MM.1S (cell line): ENCODE measurements at regions not wholly inside any gene's neighbourhood (a gene's known extent, or its start where the extent isn't known, plus 50 kb on each side); places are given as distances from the start of the nearest gene placed in this dataset.

Experiments used
- DNase-seq: peaks from one replicate; pipeline ENCODE4 v3.0.0-alpha.2; 2015
- H2AFZ ChIP-seq: fragments of 300-600 bp; sonication (generic); 2 replicates; pipeline ENCODE4 v1.6.0; 2016; ENCODE audit warnings: antibody characterized with exemption, low read length
- H3F3A ChIP-seq: fragments of 300-600 bp; sonication (generic); 2 replicates; pipeline ENCODE4 v1.6.1; 2016; ENCODE audit warnings: mild to moderate bottlenecking, antibody characterized with exemption, low read length, moderate library complexity, mixed read lengths; ENCODE audit not compliant: insufficient read depth
- H3K27ac ChIP-seq: fragments of 300-600 bp; sonication (generic); 2 replicates; pipeline ENCODE4 v1.5.1; 2016; ENCODE audit warnings: mild to moderate bottlenecking, low read length
- H3K27me3 ChIP-seq: fragments of 300-600 bp; sonication (generic); replicated peaks from 2 replicates; pipeline ENCODE4 v1.6.0; 2016; ENCODE audit warnings: low read length; ENCODE audit not compliant: insufficient read depth
- H3K36me3 ChIP-seq: fragments of 300-600 bp; sonication (generic); replicated peaks from 2 replicates; pipeline ENCODE4 v1.6.1; 2016; ENCODE audit warnings: mild to moderate bottlenecking, low read length, mixed read lengths; ENCODE audit not compliant: insufficient read depth
- H3K4me1 ChIP-seq: fragments of 300-600 bp; sonication (generic); 2 replicates; pipeline ENCODE4 v1.6.1; 2016; ENCODE audit warnings: low read length, mixed read lengths
- H3K4me2 ChIP-seq: fragments of 300-600 bp; sonication (generic); 2 replicates; pipeline ENCODE4 v1.6.0; 2016; ENCODE audit warnings: low read depth, low read length
- H3K4me3 ChIP-seq: fragments of 300-600 bp; sonication (generic); 2 replicates; pipeline ENCODE4 v1.5.1; 2016; ENCODE audit warnings: low read length, mixed read lengths
- H3K79me2 ChIP-seq: fragments of 300-600 bp; sonication (generic); 2 replicates; pipeline ENCODE4 v1.6.1; 2016; ENCODE audit warnings: mixed run types, low read length, mixed read lengths
- H3K9ac ChIP-seq: fragments of 300-600 bp; sonication (generic); 2 replicates; pipeline ENCODE4 v1.6.1; 2016; ENCODE audit warnings: low read length, mixed read lengths
- H3K9me2 ChIP-seq: fragments of 300-600 bp; sonication (generic); replicated peaks from 2 replicates; pipeline ENCODE4 v1.6.1; 2016; ENCODE audit warnings: mild to moderate bottlenecking, low read length, mixed read lengths; ENCODE audit not compliant: insufficient read depth
- H3K9me3 ChIP-seq: fragments of 300-600 bp; sonication (generic); replicated peaks from 2 replicates; pipeline ENCODE4 v1.6.1; 2016; ENCODE audit warnings: mild to moderate bottlenecking, low read length, mixed read lengths; ENCODE audit not compliant: insufficient read depth
- H4K20me1 ChIP-seq: fragments of 300-600 bp; sonication (generic); 2 replicates; pipeline ENCODE4 v1.6.1; 2016; ENCODE audit warnings: mild to moderate bottlenecking, low read length, moderate library complexity, mixed read lengths; ENCODE audit not compliant: insufficient read depth
- EZH2 ChIP-seq: fragments of 300-600 bp; sonication (generic); optimal IDR thresholded peaks from 2 replicates; pipeline ENCODE3; 2017; ENCODE audit warnings: low read depth, mild to moderate bottlenecking, antibody characterized with exemption, low read length, mixed read lengths
- EZH2phosphoT487 ChIP-seq: fragments of 300-600 bp; sonication (generic); IDR thresholded peaks from 2 replicates; pipeline ENCODE4 v1.6.1; 2018; ENCODE audit warnings: antibody characterized with exemption, low read length
- TF ChIP-seq, protein P1 (sequence below): fragments of 300-600 bp; sonication (generic); IDR thresholded peaks from 2 replicates; pipeline ENCODE4 v1.5.1; 2016; ENCODE audit warnings: antibody characterized with exemption, low read length, mixed read lengths

DNA sequence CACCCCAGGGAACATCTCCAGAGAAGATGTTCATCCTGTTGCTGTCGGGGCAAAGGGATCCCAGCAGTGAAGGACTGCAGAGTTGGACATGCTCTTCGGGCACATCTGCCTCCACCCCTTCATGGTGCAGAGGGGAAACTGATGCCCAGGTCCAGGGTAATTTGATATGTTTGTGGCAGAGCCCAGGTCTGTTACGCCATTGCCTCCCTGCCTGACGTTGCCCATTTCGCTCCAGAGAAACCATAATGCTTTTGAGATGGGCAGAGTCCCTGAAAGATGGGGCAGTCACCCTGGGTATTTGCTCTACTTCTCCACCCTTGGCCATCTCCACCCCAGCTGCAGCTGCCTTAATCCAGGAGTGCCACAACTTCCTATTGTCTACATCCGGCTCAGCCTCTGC lies 290.4 kb upstream of the POU3F1 start:
- Histone ChIP-seq H2AFZ (no peak overlapping the region), H3K9ac (no peak overlapping the region), H3K4me3 (no peak overlapping the region), H3K9me2 (no peaks in the 10 kb centered on the region), H3K27me3 (no peaks in the 10 kb centered on the region), H3K4me1 (no peaks in the 10 kb centered on the region), H3K36me3 (no peaks in the 10 kb centered on the region), H4K20me1 (no peaks in the 10 kb centered on the region), H3K79me2 (no peaks in the 10 kb centered on the region), H3K4me2 (no peak overlapping the region), H3K27ac (no peak overlapping the region), H3F3A (no peaks in the 10 kb centered on the region), H3K9me3 (no peaks in the 10 kb centered on the region)
- DNase-seq, result no peak
- TF ChIP-seq, protein P1, sequence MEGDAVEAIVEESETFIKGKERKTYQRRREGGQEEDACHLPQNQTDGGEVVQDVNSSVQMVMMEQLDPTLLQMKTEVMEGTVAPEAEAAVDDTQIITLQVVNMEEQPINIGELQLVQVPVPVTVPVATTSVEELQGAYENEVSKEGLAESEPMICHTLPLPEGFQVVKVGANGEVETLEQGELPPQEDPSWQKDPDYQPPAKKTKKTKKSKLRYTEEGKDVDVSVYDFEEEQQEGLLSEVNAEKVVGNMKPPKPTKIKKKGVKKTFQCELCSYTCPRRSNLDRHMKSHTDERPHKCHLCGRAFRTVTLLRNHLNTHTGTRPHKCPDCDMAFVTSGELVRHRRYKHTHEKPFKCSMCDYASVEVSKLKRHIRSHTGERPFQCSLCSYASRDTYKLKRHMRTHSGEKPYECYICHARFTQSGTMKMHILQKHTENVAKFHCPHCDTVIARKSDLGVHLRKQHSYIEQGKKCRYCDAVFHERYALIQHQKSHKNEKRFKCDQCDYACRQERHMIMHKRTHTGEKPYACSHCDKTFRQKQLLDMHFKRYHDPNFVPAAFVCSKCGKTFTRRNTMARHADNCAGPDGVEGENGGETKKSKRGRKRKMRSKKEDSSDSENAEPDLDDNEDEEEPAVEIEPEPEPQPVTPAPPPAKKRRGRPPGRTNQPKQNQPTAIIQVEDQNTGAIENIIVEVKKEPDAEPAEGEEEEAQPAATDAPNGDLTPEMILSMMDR, result no peak
- TF ChIP-seq EZH2 (no peak), EZH2phosphoT487 (no peak)

DNA sequence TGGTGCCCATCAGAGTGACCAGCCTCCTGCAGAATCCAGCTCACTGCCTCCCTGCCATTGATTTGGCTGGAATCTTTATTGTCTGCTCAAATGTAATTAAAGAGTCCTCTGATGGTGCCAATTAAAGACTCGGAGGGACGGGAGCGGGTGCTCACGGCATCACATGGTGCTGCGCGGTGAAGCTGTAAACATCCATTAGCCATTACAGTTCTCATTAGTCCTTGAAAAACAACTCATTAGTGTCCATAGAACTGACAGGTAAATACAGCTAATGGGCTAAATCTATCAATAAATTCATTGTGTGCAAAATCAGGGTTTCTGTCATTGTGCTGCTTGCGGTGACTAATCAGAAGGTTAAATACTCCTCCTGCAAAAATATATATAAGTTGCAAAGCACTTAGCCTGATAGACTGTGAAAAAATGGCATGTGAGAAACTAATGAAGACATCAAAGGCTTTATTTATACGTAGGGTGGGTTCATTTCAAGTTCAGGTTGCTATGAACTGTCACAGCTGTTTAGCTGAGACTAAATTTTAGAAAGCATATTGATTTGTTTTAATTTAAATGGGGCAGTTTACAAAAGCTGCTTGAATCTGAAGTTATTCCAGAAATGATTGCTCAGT lies 289.8 kb upstream of the POU3F1 start:
- no peaks in the 10 kb centered on the region for H3K4me1 ChIP-seq
- no peaks in the 10 kb centered on the region for H3K79me2 ChIP-seq
- no peak overlapping the region for H3K27ac ChIP-seq
- no peak for TF ChIP-seq EZH2
- H3K9me3 ChIP-seq, result no peaks in the 10 kb centered on the region
- no peaks in the 10 kb centered on the region for H3K36me3 ChIP-seq
- DNase-seq, result no peak
- H3K9ac ChIP-seq, result no peak overlapping the region
- no peak overlapping the region for H3K4me2 ChIP-seq
- H4K20me1 ChIP-seq, result no peaks in the 10 kb centered on the region
- no peaks in the 10 kb centered on the region for H3K27me3 ChIP-seq
- H3F3A ChIP-seq, result no peaks in the 10 kb centered on the region
- no peak overlapping the region for H2AFZ ChIP-seq
- no peak overlapping the region for H3K4me3 ChIP-seq
- H3K9me2 ChIP-seq, result no peaks in the 10 kb centered on the region

DNA sequence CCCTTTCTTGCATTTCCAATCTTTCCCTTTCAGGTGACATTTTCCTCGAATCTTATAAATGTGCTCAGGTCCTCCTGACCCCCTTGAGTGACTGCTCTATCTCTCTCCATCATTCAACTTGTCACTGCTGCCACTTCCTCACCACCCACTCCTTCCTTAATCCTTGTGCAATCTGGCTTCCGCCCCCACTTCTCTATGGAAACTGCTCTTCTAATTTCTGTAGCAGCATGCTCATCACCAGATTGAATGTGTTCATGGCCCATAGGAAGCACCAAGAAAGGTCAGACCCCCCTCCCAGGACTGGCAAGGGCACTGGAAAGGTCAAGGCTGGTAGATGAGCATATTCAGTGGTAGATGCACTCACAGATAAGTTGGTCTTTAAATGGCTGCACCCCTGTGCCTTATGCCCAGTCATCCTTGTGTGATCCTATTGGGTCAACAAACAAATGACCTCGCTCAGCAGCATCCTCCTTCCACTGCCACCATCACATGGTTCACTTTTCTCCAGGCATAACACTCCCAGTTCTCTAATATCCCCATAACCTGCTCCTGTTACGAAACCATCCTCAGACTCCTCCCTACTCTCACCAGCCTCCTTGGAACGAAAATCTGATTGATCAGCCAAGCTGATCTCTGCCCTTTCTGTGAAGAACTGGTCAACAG lies 288.5 kb upstream of the POU3F1 start:
- Histone ChIP-seq H3F3A (no peaks in the 10 kb centered on the region), H3K9me2 (no peaks in the 10 kb centered on the region), H3K4me2 (no peak overlapping the region), H3K9ac (no peak overlapping the region), H4K20me1 (no peaks in the 10 kb centered on the region), H3K36me3 (no peaks in the 10 kb centered on the region), H3K4me1 (no peaks in the 10 kb centered on the region), H3K27ac (no peak overlapping the region), H3K9me3 (no peaks in the 10 kb centered on the region), H3K79me2 (no peaks in the 10 kb centered on the region), H3K4me3 (no peak overlapping the region), H3K27me3 (no peaks in the 10 kb centered on the region), H2AFZ (no peak overlapping the region)
- DNase-seq, result no peak
- no peak for TF ChIP-seq EZH2phosphoT487
- TF ChIP-seq EZH2, result no peak
- TF ChIP-seq, protein P1, result no peak

DNA sequence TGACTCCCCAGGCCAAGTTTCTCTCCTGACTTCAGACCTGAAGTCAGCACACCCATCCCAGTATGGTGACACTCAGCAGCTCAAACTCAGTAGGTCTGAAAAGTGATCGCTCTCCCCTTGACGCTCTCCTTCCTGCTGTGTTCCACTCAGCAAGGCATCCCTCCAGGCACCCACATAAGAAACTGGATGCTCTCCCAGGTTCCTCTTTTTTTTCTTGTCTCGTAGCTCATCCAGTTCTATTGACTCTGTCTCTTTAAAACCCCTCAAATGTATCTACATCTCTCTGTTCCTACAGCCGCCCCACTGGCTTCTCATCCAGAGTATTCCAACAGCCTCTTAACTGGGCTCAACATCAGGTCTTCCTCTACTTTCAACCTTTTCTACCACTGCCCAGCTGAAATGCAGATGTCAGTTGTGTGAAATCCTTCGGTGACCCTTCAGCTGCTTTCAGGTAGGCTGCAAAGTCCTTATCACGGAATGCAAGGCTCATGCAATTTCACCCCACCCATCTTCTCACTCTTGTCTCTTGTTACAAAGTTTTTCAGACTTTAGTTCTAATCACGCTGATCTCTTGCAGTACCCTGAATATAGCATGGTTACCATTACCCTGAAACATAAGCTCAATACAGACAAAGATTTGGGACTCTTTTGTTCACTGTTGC lies 286.2 kb upstream of the POU3F1 start:
- no peaks in the 10 kb centered on the region for H3K9me3 ChIP-seq
- H3F3A ChIP-seq, result no peaks in the 10 kb centered on the region
- no peak overlapping the region for H3K4me2 ChIP-seq
- H3K9ac ChIP-seq, result no peak overlapping the region
- no peaks in the 10 kb centered on the region for H3K79me2 ChIP-seq
- no peaks in the 10 kb centered on the region for H3K9me2 ChIP-seq
- H4K20me1 ChIP-seq, result no peaks in the 10 kb centered on the region
- H3K4me1 ChIP-seq, result no peaks in the 10 kb centered on the region
- no peak overlapping the region for H3K4me3 ChIP-seq
- DNase-seq, result no peak
- no peak overlapping the region for H3K27ac ChIP-seq
- TF ChIP-seq EZH2phosphoT487 (no peak), EZH2 (no peak)
- TF ChIP-seq, protein P1, result no peak
- no peaks in the 10 kb centered on the region for H3K27me3 ChIP-seq
- no peaks in the 10 kb centered on the region for H3K36me3 ChIP-seq
- no peak overlapping the region for H2AFZ ChIP-seq
